Astrocyte (in vitro differentiated cells and primary cell): ENCODE measurements at regions not wholly inside any gene's neighbourhood (a gene's known extent, or its start where the extent isn't known, plus 50 kb on each side); places are given as distances from the start of the nearest gene placed in this dataset.

Experiments used
- DNase-seq: peaks from one replicate; pipeline ENCODE4 v3.0.0-alpha.2; 2010; ENCODE audit warnings: low read depth
- FAIRE-seq: peaks from 2 replicates; lab custom pipeline; 2011; peaks lifted over from hg19 to GRCh38; lab: Jason Lieb, UNC
- H2AFZ ChIP-seq: 2 replicates; pipeline ENCODE4 v1.6.0; 2012; ENCODE audit warnings: low read depth, low read length, inconsistent platforms
- H3K27ac ChIP-seq: 2 replicates; pipeline ENCODE4 v1.5.1; 2011; ENCODE audit warnings: low read depth, low read length, inconsistent platforms
- H3K27me3 ChIP-seq: 2 replicates; pipeline ENCODE4 v1.6.0; 2011; ENCODE audit warnings: low read length, inconsistent platforms; ENCODE audit not compliant: insufficient read depth
- H3K36me3 ChIP-seq: 2 replicates; pipeline ENCODE4 v1.5.1; 2011; ENCODE audit warnings: low read length, inconsistent platforms; ENCODE audit not compliant: insufficient read depth
- H3K4me1 ChIP-seq: 2 replicates; pipeline ENCODE4 v1.5.1; 2011; ENCODE audit warnings: low read length, inconsistent platforms; ENCODE audit not compliant: insufficient read depth
- H3K4me2 ChIP-seq: 2 replicates; pipeline ENCODE4 v1.6.0; 2012; ENCODE audit warnings: low read length, inconsistent platforms
- H3K4me3 ChIP-seq: 2 replicates; pipeline ENCODE4 v1.5.1; 2011; ENCODE audit warnings: low read depth, mild to moderate bottlenecking, low read length, inconsistent platforms; ENCODE audit not compliant: insufficient read depth
- H3K79me2 ChIP-seq: 2 replicates; pipeline ENCODE4 v1.6.0; 2012; ENCODE audit warnings: mild to moderate bottlenecking, low read length, inconsistent platforms; ENCODE audit not compliant: insufficient read depth
- H3K9ac ChIP-seq: 2 replicates; pipeline ENCODE4 v1.6.0; 2012; ENCODE audit warnings: mild to moderate bottlenecking, low read length, inconsistent platforms
- H3K9me3 ChIP-seq: 2 replicates; pipeline ENCODE4 v1.5.1; 2012; ENCODE audit warnings: low read depth, mild to moderate bottlenecking, low read length, inconsistent platforms; ENCODE audit not compliant: insufficient read depth
- H4K20me1 ChIP-seq: 2 replicates; pipeline ENCODE4 v1.6.0; 2012; ENCODE audit warnings: low read length, inconsistent platforms; ENCODE audit not compliant: insufficient read depth
- H3K27ac Mint-ChIP-seq: one replicate; pipeline ENCODE4 v1.8.0; 2021; ENCODE audit warnings: mild to moderate bottlenecking, mixed read lengths; ENCODE audit not compliant: unreplicated experiment
- H3K27me3 Mint-ChIP-seq: one replicate; pipeline ENCODE4 v1.8.0; 2021; ENCODE audit warnings: low read depth, mixed read lengths; ENCODE audit not compliant: unreplicated experiment
- H3K36me3 Mint-ChIP-seq: one replicate; pipeline ENCODE4 v1.8.0; 2021; ENCODE audit warnings: low read depth, mixed read lengths; ENCODE audit not compliant: unreplicated experiment
- H3K4me1 Mint-ChIP-seq: one replicate; pipeline ENCODE4 v1.8.0; 2021; ENCODE audit warnings: low read depth, mixed read lengths; ENCODE audit not compliant: unreplicated experiment
- H3K4me3 Mint-ChIP-seq: one replicate; pipeline ENCODE4 v1.8.0; 2021; ENCODE audit warnings: mild to moderate bottlenecking, moderate library complexity, mixed read lengths; ENCODE audit not compliant: unreplicated experiment
- H3K9me3 Mint-ChIP-seq: one replicate; pipeline ENCODE4 v1.8.0; 2021; ENCODE audit warnings: mild to moderate bottlenecking, mixed read lengths; ENCODE audit not compliant: unreplicated experiment
- CTCF ChIP-seq: IDR thresholded peaks from 2 replicates; pipeline ENCODE4 v1.5.1; 2011; ENCODE audit warnings: low read depth, mild to moderate bottlenecking, inconsistent platforms, low read length, moderate library complexity; ENCODE audit not compliant: insufficient read depth
- EZH2 ChIP-seq: IDR thresholded peaks from 2 replicates; pipeline ENCODE4 v1.6.1; 2012; ENCODE audit warnings: mild to moderate bottlenecking, low read length, inconsistent platforms; ENCODE audit not compliant: insufficient read depth

DNA sequence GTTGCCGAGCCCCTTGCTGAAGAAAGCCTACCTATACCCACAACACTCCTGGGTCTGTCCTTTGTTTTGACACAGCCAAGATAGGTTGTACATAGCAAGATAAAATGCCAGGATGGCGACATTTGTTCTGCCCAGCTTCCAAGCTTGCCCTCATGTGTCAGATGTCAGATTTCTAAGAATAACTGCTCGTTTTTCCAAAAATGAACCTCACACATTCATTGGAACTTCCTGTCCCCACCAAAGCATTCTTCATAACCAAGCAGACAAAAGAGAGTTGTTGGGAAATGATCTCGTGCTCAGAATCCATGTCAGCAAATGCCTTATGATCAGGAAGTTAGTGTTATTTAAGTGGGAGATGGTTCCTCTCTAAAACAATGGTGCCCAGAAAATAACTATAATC lies 210.1 kb downstream of the ZNF608 start:
- Histone ChIP-seq H3K79me2 (no peaks in the 10 kb centered on the region), H2AFZ (no peak overlapping the region), H3K4me2 (no peak overlapping the region), H3K27me3 (no peaks in the 10 kb centered on the region), H3K27ac (no peak overlapping the region), H3K36me3 (no peaks in the 10 kb centered on the region), H3K9me3 (no peaks in the 10 kb centered on the region), H3K4me3 (no peak overlapping the region), H3K4me1 (no peaks in the 10 kb centered on the region), H3K9ac (no peak overlapping the region), H4K20me1 (no peaks in the 10 kb centered on the region)
- no peak for DNase-seq
- peaks cover 6% of the 10 kb centered on the region for H3K9me3 Mint-ChIP-seq
- H3K27ac Mint-ChIP-seq, result peak overlapping the region; percentile 20
- H3K27me3 Mint-ChIP-seq, result no peaks in the 10 kb centered on the region
- H3K36me3 Mint-ChIP-seq, result peaks cover 2% of the 10 kb centered on the region
- no peak overlapping the region for H3K4me3 Mint-ChIP-seq
- TF ChIP-seq CTCF (no peak), EZH2 (no peak)
- no peak for FAIRE-seq
- H3K4me1 Mint-ChIP-seq, result peaks cover 14% of the 10 kb centered on the region

GRCh38 chr5:124530916-124531315 lies 215.5 kb downstream of the ZNF608 start:
- Histone ChIP-seq H3K27ac (no peak overlapping the region), H3K36me3 (no peaks in the 10 kb centered on the region), H4K20me1 (no peaks in the 10 kb centered on the region), H3K4me2 (no peak overlapping the region), H3K4me1 (no peaks in the 10 kb centered on the region), H3K27me3 (no peaks in the 10 kb centered on the region), H3K9me3 (no peaks in the 10 kb centered on the region), H3K9ac (no peak overlapping the region), H3K4me3 (no peak overlapping the region), H2AFZ (no peak overlapping the region), H3K79me2 (no peaks in the 10 kb centered on the region)
- Mint-ChIP-seq H3K4me3 (no peak overlapping the region), H3K27ac (no peak overlapping the region), H3K9me3 (peaks cover 6% of the 10 kb centered on the region), H3K4me1 (peaks cover 19% of the 10 kb centered on the region), H3K27me3 (peaks cover 2% of the 10 kb centered on the region), H3K36me3 (no peaks in the 10 kb centered on the region)
- TF ChIP-seq EZH2 (no peak), CTCF (no peak)
- FAIRE-seq, result no peak
- no peak for DNase-seq

- peaks cover 3% of the 10 kb centered on the region for H3K27me3 Mint-ChIP-seq
- H2AFZ ChIP-seq, result no peak overlapping the region
- no peaks in the 10 kb centered on the region for H3K4me1 ChIP-seq
- H3K9me3 Mint-ChIP-seq, result peaks cover 9% of the 10 kb centered on the region
- no peaks in the 10 kb centered on the region for H3K36me3 Mint-ChIP-seq
- no peak overlapping the region for H3K27ac ChIP-seq
- no peak overlapping the region for H3K27ac Mint-ChIP-seq
- FAIRE-seq (no peak), DNase-seq (peak; percentile 92)
- TF ChIP-seq CTCF (no peak), EZH2 (no peak)
- no peaks in the 10 kb centered on the region for H3K27me3 ChIP-seq
- H3K36me3 ChIP-seq, result no peaks in the 10 kb centered on the region
- H3K9me3 ChIP-seq, result no peaks in the 10 kb centered on the region
- no peaks in the 10 kb centered on the region for H3K79me2 ChIP-seq
- H3K4me3 Mint-ChIP-seq, result no peak overlapping the region
- H3K9ac ChIP-seq, result no peak overlapping the region
- H3K4me2 ChIP-seq, result no peak overlapping the region
- H3K4me1 Mint-ChIP-seq, result peaks cover 19% of the 10 kb centered on the region
- no peak overlapping the region for H3K4me3 ChIP-seq
- H4K20me1 ChIP-seq, result no peaks in the 10 kb centered on the region
Observed at GRCh38 chr5:124528838-124529237, 217.6 kb downstream of the ZNF608 start.
